Occipital lobe (tissue), 1 donor: ENCODE measurements at regions not wholly inside any gene's neighbourhood (a gene's known extent, or its start where the extent isn't known, plus 50 kb on each side); places are given as distances from the start of the nearest gene placed in this dataset.
"Not testable (repeated sequence)": the region's sequence is repeated elsewhere in the genome, so short reads cannot be mapped to it uniquely, and the experiment has no call there.

Experiments
- DNase-seq: peaks from one replicate; lab custom pipeline; 2025; lab: John Stamatoyannopoulos, UW

DNA sequence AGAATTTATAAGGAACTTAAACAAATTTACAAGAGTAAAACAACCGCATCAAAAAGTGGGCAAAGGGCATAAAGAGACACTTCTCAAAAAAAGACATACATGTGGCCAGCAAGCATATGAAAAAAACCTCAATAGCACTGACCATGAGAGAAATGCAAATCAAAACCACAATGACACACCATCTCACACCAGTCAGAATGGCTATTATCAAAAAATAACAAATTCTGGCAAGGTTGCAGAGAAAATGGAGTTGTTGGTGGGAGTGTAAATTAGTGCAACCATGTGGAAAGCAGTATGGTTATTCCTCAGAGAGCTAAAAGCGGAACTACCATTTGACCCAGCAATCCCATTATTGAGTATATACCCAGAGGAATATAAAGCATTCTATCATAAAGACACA is 866.8 kb upstream of the TENM4 start:
- no peak for DNase-seq

GRCh38 chr11:80297858-80298632 is 857.2 kb upstream of the TENM4 start:
- DNase-seq: no peak

GRCh38 chr11:80293293-80293692 is 852.5 kb upstream of the TENM4 start:
- DNase-seq: no peak

- no peak for DNase-seq
Measured at GRCh38 chr11:80284946-80285785, 844.3 kb upstream of the TENM4 start.

GRCh38 chr11:80282643-80283042 is 841.8 kb upstream of the TENM4 start:
- DNase-seq: no peak

DNA sequence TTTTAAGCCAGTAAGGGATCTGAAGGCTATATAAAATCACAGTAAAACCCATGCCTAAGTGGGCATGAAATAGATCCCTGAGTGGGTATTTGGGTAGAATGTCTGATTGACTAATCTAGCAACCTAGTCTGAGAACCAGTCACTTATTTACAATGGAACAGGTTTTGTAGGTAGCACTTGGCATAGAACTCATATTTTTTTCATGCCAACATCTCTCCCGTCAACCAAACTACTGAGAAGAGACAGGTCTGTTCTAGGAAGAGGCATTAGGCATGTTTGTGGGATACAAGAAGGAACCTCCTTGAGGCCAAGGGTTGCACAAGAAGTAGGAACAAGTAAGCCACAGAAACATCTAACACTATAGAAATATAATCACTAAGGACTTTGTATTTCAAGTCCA is 840.4 kb upstream of the TENM4 start:
- no peak for DNase-seq

DNA sequence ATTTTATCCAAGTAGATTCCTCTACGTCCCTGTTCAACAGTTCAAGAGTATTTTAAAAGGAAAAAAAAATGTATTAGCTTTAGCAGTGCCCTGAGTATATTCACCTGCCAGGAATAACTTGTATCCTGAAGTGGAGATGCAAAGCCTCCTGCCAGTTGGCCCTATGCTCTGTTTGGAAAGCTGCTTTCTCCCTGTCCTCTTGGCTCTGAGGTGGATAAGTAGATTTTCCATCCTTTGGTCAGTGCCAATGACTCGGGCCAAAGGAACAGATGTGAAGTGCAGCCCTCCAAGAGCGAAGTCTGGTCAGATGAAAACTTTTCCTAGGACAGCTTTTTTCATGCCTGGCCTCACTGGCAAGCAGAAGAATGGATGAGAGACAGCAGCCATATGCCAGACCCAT is 839.9 kb upstream of the TENM4 start:
- no peak for DNase-seq

DNA sequence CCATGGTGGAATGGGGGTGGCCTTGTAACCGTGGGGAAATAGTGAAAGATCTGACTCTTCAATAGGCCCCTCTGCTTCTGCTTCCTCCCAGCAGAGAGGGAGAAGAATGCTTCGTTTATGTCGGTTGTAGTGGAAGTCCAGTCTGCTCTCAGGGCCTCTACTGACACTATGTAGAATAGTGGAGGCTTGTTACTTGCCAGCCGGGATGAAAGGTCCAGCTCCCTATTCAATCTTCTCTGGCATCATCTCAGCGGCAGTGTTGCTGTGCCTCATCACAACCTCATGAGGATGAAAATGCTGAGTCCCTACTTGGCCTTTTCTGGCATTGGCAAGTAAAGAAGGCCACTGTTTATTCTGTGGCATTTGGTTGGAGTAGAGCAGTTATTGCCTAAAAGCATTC is 820.9 kb upstream of the TENM4 start:
- no peak for DNase-seq

DNA sequence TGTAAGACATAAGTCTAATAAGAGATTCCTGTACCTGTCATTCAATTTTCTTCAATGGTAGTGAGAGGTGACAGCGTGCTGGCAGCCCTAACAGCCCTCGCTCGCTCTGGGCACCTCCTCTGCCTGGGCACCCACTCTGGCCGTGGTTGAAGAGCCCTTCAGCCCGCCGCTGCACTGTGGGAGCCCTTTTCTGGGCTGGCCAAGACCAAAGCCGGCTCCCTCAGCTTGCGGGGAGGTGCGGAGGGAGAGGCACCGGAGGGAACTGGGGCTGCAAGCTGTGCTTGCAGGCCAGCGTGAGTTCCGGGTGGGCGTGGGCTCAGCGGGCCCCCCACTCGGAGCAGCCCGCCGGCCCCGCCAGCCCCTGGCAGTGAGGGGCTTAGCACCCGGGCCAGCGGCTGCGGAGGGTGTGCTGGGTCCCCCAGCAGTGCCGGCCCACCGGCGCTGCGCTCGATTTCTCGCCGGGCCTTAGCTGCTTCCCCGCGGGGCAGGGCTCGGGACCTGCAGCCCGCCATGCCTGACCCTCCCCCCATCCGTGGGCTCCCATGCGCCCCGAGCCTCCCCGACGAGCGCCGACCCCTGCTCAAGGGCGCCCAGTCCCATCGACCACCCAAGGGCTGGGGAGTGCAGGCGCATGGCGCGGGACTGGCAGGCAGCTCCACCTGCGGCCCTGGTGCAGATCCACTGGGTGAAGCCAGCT is 816.6 kb upstream of the TENM4 start:
- not testable (repeated sequence) for DNase-seq

GRCh38 chr11:80255021-80255420 is 814.2 kb upstream of the TENM4 start:
- DNase-seq: no peak

GRCh38 chr11:80241766-80242165 is 800.9 kb upstream of the TENM4 start:
- no peak for DNase-seq

- DNase-seq: no peak
Measured at GRCh38 chr11:80240245-80240644, 799.4 kb upstream of the TENM4 start.

DNA sequence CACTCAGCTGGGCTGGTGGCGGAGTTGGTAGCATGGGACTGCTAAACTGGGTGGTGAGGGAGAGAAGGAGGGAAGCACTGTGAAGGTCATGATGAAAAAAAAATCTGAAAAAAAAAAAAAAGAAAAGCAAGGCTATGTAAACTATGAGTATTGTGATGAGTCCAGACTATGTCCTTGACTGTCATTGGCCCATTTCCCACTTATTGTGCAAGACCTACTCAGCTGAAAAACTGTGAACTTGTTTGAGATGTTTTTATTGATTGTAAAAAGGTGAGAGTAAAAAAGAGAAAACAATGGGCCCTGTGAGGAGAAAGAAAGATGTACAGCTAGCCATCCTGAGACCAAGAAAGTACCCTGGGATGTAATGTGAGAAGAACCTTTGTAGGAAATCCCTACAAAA is 798.4 kb upstream of the TENM4 start:
- DNase-seq: no peak

DNA sequence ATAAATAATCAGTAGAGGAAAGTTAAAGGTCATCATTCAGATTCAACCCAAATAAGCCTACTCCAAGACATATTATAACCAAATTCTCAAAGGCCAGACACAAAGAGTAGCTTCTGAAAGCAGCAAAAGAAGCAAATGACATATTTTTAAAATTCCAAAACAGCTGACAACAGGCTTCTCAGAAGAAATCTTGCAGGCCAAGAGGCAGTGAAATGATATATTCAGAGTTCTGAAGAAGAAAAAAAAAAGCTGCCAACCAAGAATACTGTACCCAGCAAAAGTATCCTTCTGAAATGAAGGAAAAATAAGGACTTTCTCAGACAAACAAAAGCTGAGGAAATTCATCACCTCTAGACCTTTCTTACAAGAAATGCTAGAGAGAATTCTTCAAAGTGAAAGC is 787.1 kb upstream of the TENM4 start:
- DNase-seq: no peak

DNA sequence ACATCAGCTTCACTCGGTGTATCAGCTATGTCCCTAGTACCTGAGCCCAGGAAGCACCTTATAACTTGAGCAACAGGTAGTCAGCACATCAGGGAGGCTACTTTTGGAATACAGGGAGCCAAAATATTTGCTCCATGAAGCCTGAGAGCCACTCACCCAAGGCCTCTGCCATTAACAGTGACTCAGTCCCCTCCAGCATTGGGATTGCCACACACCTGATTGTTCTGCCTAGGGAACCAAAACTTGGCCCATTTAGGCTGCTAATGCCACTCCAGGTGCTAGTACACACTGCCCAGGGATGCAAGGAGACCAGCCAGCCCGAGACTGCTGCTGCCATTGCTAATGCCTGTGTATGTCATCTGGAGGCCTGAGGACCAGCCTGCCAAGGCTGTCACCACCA is 773.6 kb upstream of the TENM4 start:
- DNase-seq: no peak

DNA sequence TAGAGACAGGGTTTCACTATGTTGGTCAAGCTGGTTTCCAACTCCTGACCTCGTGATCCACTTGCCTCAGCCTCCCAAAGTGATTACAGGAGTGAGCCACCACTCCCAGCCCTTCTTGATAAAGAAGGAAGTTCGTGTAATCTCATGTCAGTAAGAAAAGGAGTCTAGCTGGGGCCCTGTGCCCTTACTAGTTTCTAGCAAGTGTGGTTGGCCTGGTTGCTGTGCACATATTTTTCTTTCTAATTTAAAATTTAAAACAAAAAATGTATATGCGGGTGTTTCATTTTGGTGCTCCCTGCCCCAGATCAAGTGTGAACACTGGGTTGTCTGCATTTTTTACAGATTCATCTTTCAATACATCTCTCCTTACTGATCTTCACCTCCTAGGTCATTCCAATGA is 770.8 kb upstream of the TENM4 start:
- no peak for DNase-seq

DNA sequence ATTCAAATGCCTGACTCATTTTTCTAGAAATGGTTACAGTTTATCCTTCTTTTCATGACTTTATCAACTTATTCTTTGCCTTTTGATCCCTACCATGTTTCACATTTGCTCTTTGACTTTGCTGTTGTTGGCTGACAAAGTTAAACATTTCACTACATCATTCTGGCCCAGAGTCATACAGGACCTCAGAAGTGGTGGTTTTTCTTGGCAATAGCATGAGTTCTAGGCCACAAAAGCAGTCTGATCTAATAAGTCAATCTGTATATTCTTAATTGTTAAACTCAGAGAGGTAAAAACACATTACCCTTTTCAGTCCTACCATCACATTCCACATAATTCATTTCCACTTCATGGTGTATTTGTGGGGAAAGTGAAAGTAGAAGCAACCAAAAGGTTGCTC is 763.2 kb upstream of the TENM4 start:
- no peak for DNase-seq

GRCh38 chr11:80196932-80197554 is 756.2 kb upstream of the TENM4 start:
- no peak for DNase-seq

DNA sequence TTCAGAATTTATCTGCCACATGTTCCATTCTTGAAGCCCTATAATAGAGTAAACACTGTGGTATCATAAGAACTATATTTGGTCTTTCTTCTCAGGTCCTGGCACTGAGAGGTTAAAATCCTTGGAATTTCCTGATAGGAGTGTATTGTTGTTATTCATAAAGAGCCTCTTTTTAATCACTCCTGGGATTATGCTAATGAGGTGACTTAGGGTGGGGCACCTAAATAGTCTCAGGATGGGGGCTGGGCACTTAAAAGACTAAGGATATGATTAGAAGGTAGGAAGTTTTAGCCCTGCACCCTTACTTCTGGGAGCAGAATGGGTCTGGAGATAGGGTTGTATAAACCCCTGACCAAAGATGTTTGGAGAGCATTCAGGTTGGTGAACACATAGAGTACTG is 755.2 kb upstream of the TENM4 start:
- DNase-seq: no peak

GRCh38 chr11:80194625-80195024 is 753.8 kb upstream of the TENM4 start:
- DNase-seq: no peak

DNA sequence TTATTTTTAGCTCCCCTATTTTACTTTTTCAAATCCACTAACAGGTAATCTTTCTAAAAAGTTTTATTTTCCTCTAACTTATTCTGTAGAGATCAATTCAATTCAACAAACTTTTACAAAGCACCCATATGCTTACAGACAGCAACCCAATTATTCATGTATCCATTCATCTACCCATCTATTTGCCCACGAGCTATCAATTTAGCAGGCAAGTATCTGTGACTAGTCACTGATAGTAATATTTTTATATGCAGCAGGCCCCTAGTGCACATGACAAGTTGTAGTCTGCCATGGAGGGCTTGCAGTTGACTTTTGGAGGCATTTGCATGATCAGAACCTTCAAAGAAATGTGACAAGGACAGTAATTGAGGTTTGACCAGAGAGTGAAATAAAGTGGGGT is 753.2 kb upstream of the TENM4 start:
- DNase-seq: no peak

DNA sequence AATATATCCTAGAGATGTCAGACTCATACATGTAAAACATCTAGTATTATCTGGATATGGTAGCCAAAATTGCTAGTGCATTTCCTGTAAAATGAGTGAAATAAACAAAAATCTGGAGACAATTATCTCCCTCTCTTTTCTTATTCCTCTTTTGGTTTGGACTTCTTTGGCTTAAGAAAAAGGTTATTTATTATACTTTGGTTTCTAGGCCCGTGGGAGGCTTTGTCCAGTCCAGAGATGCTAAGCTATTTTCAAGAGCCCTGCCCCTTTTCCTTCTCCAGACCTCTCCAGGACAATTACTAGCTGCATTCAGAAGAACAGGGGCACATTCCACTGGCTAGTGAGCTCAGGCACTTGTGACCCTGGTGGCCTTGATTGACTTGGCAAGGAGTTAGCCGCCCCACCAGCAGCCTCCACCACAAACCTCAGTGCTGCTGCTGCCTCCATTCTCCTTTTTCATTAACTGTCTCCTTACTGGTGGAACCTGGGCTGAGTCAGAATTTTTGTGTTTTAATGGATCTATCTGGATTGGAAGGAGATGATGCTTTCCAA is 747.3 kb upstream of the TENM4 start:
- no peak for DNase-seq
